Kidney epithelial cell (primary cell): ENCODE measurements at regions not wholly inside any gene's neighbourhood (a gene's known extent, or its start where the extent isn't known, plus 50 kb on each side); places are given as distances from the start of the nearest gene placed in this dataset.

Source experiments
- DNase-seq: peaks from one replicate; pipeline ENCODE4 v3.0.0-alpha.2; 2010; ENCODE audit warnings: low read depth
- H3K27me3 ChIP-seq: 2 replicates; pipeline ENCODE4 v1.6.0; 2011; ENCODE audit warnings: low read length; ENCODE audit not compliant: control insufficient read depth, insufficient read depth
- H3K36me3 ChIP-seq: 2 replicates; pipeline ENCODE4 v1.5.1; 2011; ENCODE audit warnings: low read length; ENCODE audit not compliant: control insufficient read depth, insufficient read depth
- H3K4me3 ChIP-seq: 2 replicates; pipeline ENCODE4 v1.5.1; 2011; ENCODE audit warnings: low read depth, mild to moderate bottlenecking, control low read depth, low read length
- CTCF ChIP-seq: IDR thresholded peaks from 2 replicates; pipeline ENCODE4 v1.5.1; 2011; ENCODE audit warnings: mild to moderate bottlenecking, moderate library complexity, low read length, control low read depth, inconsistent platforms; ENCODE audit not compliant: insufficient read depth, poor library complexity, severe bottlenecking

DNA sequence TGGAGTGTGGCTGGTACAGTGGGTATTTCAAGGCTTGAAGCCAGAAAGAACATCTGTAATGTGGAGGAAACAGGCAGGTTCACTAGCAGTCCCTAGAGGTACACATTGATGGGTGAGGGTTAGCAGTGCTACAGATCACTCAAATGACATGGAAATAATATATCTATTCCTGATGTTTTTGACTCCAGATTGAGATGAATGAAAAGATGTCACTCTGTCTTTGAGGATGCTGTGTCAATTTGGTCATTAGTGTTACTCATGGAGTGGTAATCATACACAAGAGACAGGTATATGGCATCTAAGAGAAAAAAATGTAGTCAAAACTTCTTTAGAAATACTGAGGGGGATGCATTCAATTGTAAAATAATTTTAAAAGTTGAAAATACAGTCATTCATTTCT is 135.1 kb downstream of the ZIC1 start:
- no peak for TF ChIP-seq CTCF
- H3K4me3 ChIP-seq, result no peak overlapping the region
- no peaks in the 10 kb centered on the region for H3K27me3 ChIP-seq
- no peaks in the 10 kb centered on the region for H3K36me3 ChIP-seq
- DNase-seq, result no peak

DNA sequence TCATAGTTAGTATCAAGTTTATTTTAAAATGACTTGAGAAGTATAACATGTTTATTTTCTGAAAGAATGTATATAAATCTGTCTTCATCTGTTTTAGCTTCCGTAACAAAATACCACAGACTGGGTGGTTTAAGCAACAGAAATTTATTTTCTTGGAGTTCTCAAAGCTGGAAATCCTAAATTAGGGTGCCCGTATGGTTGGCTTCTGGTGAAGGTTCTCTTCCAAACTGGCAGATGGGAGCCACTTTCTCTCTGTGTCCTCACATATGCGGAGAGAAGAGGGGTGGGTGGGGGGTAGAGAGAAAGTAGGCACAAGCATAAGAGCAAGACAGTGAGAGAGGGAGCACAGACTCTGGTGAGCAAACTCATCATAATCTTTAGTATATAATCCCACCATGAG is 142.3 kb downstream of the ZIC1 start:
- TF ChIP-seq CTCF, result no peak
- no peaks in the 10 kb centered on the region for H3K27me3 ChIP-seq

DNA sequence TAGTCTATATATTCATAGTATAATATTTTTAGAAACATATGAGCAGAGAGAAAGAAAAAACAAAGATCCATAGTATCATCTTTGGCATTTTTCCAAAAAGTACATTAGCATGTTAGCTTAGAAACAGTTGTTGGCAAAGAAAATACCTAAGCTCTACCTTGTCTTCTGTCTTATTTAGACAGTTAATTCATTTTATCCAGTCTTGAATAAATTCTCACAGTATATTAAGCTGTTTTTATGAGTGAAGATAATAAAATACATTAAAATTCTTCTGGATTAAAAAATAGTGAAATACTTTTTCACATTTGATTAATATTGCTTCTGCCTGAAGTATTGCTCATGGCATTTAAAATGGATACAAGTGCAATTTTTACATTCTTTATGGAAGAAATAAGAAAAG is 145.2 kb downstream of the ZIC1 start:
- no peak overlapping the region for H3K4me3 ChIP-seq
- no peaks in the 10 kb centered on the region for H3K27me3 ChIP-seq
- DNase-seq, result no peak
- TF ChIP-seq CTCF, result no peak
- no peaks in the 10 kb centered on the region for H3K36me3 ChIP-seq

More for the DNA sequence above, 142.3 kb downstream of the ZIC1 start:
- no peaks in the 10 kb centered on the region for H3K36me3 ChIP-seq
- DNase-seq, result no peak
- no peak overlapping the region for H3K4me3 ChIP-seq

- no peak for TF ChIP-seq CTCF
- no peaks in the 10 kb centered on the region for H3K27me3 ChIP-seq
- DNase-seq, result no peak
- H3K36me3 ChIP-seq, result no peaks in the 10 kb centered on the region
- no peak overlapping the region for H3K4me3 ChIP-seq
These were observed 163.8 kb downstream of the ZIC1 start for GRCh38 chr3:147572970-147573340.

DNA sequence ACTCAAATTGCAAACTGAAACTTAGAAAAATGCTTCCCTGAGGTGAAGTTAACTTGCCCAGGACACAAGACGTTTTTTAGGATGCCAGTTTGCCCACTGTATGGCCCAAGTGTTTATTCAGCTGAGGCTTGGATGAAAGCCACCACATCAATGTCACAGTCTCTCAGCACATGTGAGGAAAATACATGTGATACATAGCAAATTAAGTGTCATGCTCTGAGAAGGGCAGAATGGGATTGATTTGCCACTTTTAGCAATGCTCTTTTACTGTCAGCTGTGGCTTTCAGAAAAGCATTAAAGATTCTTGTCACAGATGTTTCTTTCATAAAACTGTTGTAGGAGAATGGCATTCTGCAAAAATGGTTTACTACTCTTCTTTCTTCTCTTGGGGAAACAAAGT is 165.5 kb downstream of the ZIC1 start:
- H3K27me3 ChIP-seq, result no peaks in the 10 kb centered on the region
- no peak for TF ChIP-seq CTCF
- no peak overlapping the region for H3K4me3 ChIP-seq

GRCh38 chr3:147575391-147575790 is 166.2 kb downstream of the ZIC1 start:
- H3K36me3 ChIP-seq, result no peaks in the 10 kb centered on the region
- DNase-seq, result no peak
- H3K4me3 ChIP-seq, result no peak overlapping the region
- H3K27me3 ChIP-seq, result no peaks in the 10 kb centered on the region
- TF ChIP-seq CTCF, result no peak

More for the DNA sequence above, 165.5 kb downstream of the ZIC1 start:
- no peaks in the 10 kb centered on the region for H3K36me3 ChIP-seq
- DNase-seq, result no peak
